GM12878 (cell line): ENCODE measurements at regions not wholly inside any gene's neighbourhood (a gene's known extent, or its start where the extent isn't known, plus 50 kb on each side); places are given as distances from the start of the nearest gene placed in this dataset.

Experiments used
- ATAC-seq: fragments of 200-7000 bp; cut with Tn5 transposase; 3 replicates; pipeline ENCODE4 v1.9.1; 2020; ENCODE audit warnings: mild to moderate bottlenecking, moderate library complexity
- BruUV-seq: library from RNA; stranded (reverse); fragments of 400-500 nt; replicated peaks from 2 replicates; lab custom pipeline; 2021; lab: Mats Ljungman, UMichigan
- CTCF ChIA-PET: fragments of 300-600 bp; sonication (Branson Sonifier 250); formaldehyde crosslinking; extraction: SDS; loops from one replicate; lab custom pipeline; 2021; ENCODE audit warnings: inconsistent platforms; lab: Yijun Ruan, JAX
- POLR2A ChIA-PET: fragments of 350-600 bp; formaldehyde crosslinking; extraction: SDS; loops from one replicate; lab custom pipeline; 2021; ENCODE audit warnings: inconsistent platforms; lab: Charles Lee
- RAD21 ChIA-PET: fragments of 300-600 bp; sonication (Branson Sonifier 250); formaldehyde crosslinking; loops from one replicate; lab custom pipeline; 2023; ENCODE audit warnings: antibody characterized with exemption; ENCODE audit not compliant: unreplicated experiment; lab: Charles Lee
- SMC1A ChIA-PET: fragments of 300-600 bp; sonication (Branson Sonifier 250); formaldehyde crosslinking; loops from one replicate; lab custom pipeline; 2023; ENCODE audit not compliant: unreplicated experiment, uncharacterized antibody; lab: Charles Lee
- DNase-seq: peaks from one replicate; pipeline ENCODE4 v3.0.0-alpha.2; 2011; ENCODE audit warnings: low read depth, low spot score
- FAIRE-seq: peaks from 3 replicates; lab custom pipeline; 2011; peaks lifted over from hg19 to GRCh38; lab: Jason Lieb, UNC
- H2AFZ ChIP-seq: 2 replicates; pipeline ENCODE4 v1.6.0; 2011; ENCODE audit warnings: low read depth, low read length, control low read depth; ENCODE audit not compliant: control insufficient read depth
- H3K27ac ChIP-seq: 2 replicates; pipeline ENCODE4 v1.5.1; 2011; ENCODE audit warnings: control low read depth; ENCODE audit not compliant: control insufficient read depth, insufficient read depth
- H3K27me3 ChIP-seq, 2 experiments: replicated peaks in 1 of 2; 2 replicates each; pipeline versions ENCODE4 v1.6.0 to v1.6.1; 2011; ENCODE audit warnings: low read length in 1 of 2; ENCODE audit not compliant: control insufficient read depth in 2 of 2, insufficient read depth in 2 of 2
- H3K36me3 ChIP-seq, 2 experiments: 2 replicates each; pipeline ENCODE4 v1.5.1; 2011; ENCODE audit warnings: low read length in 1 of 2; ENCODE audit not compliant: control insufficient read depth in 2 of 2, insufficient read depth in 2 of 2
- H3K4me1 ChIP-seq: 2 replicates; pipeline ENCODE4 v1.6.1; 2011; ENCODE audit warnings: mild to moderate bottlenecking, low read length, moderate library complexity, mixed read lengths; ENCODE audit not compliant: control insufficient read depth, insufficient read depth
- H3K4me2 ChIP-seq: 2 replicates; pipeline ENCODE4 v1.6.0; 2011; ENCODE audit warnings: control low read depth; ENCODE audit not compliant: control insufficient read depth, insufficient read depth
- H3K4me3 ChIP-seq: fragments of 200-600 bp; sonication (generic); 2 replicates; pipeline ENCODE4 v1.5.1; 2016
- H3K79me2 ChIP-seq: 2 replicates; pipeline ENCODE4 v1.6.0; 2011; ENCODE audit warnings: low read length; ENCODE audit not compliant: control insufficient read depth, insufficient read depth
- H3K9ac ChIP-seq: 2 replicates; pipeline ENCODE4 v1.8.0; 2011; ENCODE audit warnings: low read length, control low read depth, mixed read lengths; ENCODE audit not compliant: control insufficient read depth, insufficient read depth
- H3K9me3 ChIP-seq: replicated peaks from 3 replicates; pipeline ENCODE4 v1.5.1; 2011; ENCODE audit warnings: mild to moderate bottlenecking, low read length; ENCODE audit not compliant: control insufficient read depth, insufficient read depth
- H4K20me1 ChIP-seq: 2 replicates; pipeline ENCODE4 v1.6.0; 2011; ENCODE audit not compliant: control insufficient read depth, insufficient read depth
- BHLHE40 ChIP-seq, 2 experiments: fragments of 450-650 bp in 1 of 2; IDR thresholded peaks; 2 replicates each; pipeline ENCODE4 v1.6.1; 2011 to 2017; ENCODE audit warnings: low read depth in 2 of 2, borderline replicate concordance in 1 of 2, improper control_type of control experiment in 1 of 2, low read length in 1 of 2, mild to moderate bottlenecking in 1 of 2
- ZBTB40 ChIP-seq: fragments of 450-650 bp; IDR thresholded peaks from 2 replicates; pipeline ENCODE4 v1.6.1; 2016; ENCODE audit warnings: mild to moderate bottlenecking, moderate library complexity, borderline replicate concordance
- WGBS: methylation state at CpG from one replicate; pipeline ENCODE4 v1.1.6; 2016; ENCODE audit warnings: low lambda C conversion rate; ENCODE audit not compliant: insufficient replicate concordance, insufficient coverage; ENCODE audit errors: missing lambda C conversion rate; 5-methylcytosine and 5-hydroxymethylcytosine counted together
- in situ Hi-C: fragments of 300-500 bp; cut with MboI; formaldehyde crosslinking; loops from 9 replicates; pipeline ENCODE4 v1.14.3; 2018; ENCODE audit warnings: mixed read lengths
- intact Hi-C: fragments of 100-400 bp; cut with micrococcal nuclease; formaldehyde crosslinking; loops from one replicate; pipeline ENCODE4 v1.14.2; 2022; ENCODE audit not compliant: unreplicated experiment

- ATAC-seq (no peak), FAIRE-seq (no peak), DNase-seq (no peak)
- SMC1A ChIA-PET = interaction anchor here (1.1 kb wide), 1 partner anchor 91 kb away, joined by 3 read pairs; no protein-coding TSS in a partner anchor
- TF ChIP-seq BHLHE40 (IDR thresholded peaks at IDR 0.05; ENCODE audit: borderline replicate concordance in 1 of 2, low read depth in 2 of 2, low read length in 1 of 2) (no peak), ZBTB40 (no peak)
- no peaks in the 10 kb centered on the region for H3K36me3 ChIP-seq
- H3K79me2 ChIP-seq = no peaks in the 10 kb centered on the region
- H3K27me3 ChIP-seq = no peaks in the 10 kb centered on the region
- no peaks in the 10 kb centered on the region for H3K4me1 ChIP-seq
- in situ Hi-C loops (no loop called here), intact Hi-C loops (no loop called here)
- CTCF ChIA-PET = interaction anchor here (0.6 to 1.3 kb wide), 3 partner anchors 11 to 730 kb away, joined by 3 to 4 read pairs (median 3); no protein-coding TSS in a partner anchor
- WGBS = 5% methylated on average over 3 of the region's 3 CpGs
- no peak overlapping the region for H3K4me3 ChIP-seq
- POLR2A ChIA-PET = no interaction called here
- H4K20me1 ChIP-seq = no peaks in the 10 kb centered on the region
- no peak overlapping the region for H2AFZ ChIP-seq
- BruUV-seq = no TSS peak
- H3K9me3 ChIP-seq = no peaks in the 10 kb centered on the region
- no peak overlapping the region for H3K4me2 ChIP-seq
- RAD21 ChIA-PET = no interaction called here
- no peak overlapping the region for H3K9ac ChIP-seq
- no peak overlapping the region for H3K27ac ChIP-seq
Observed at GRCh38 chr3:18033581-18034108, 291.2 kb upstream of the TBC1D5 start.
